DND-41 (cell line): ENCODE measurements at regions not wholly inside any gene's neighbourhood (a gene's known extent, or its start where the extent isn't known, plus 50 kb on each side); places are given as distances from the start of the nearest gene placed in this dataset.

ENCODE experiments used
- ATAC-seq: fragments of 200-7000 bp; cut with Tn5 transposase; 3 replicates; pipeline ENCODE4 v1.9.1; 2021; ENCODE audit warnings: low read depth; ENCODE audit not compliant: insufficient read depth
- DNase-seq: peaks from one replicate; pipeline ENCODE4 v3.0.0-alpha.2; 2020
- H2AFZ ChIP-seq: 2 replicates; pipeline ENCODE4 v1.6.0; 2012; ENCODE audit warnings: low read depth, low read length
- H3K27ac ChIP-seq: 2 replicates; pipeline ENCODE4 v1.5.1; 2012; ENCODE audit warnings: low read length, inconsistent platforms
- H3K27me3 ChIP-seq: fragments of 200-600 bp; sonication (generic); 2 replicates; pipeline ENCODE4 v1.6.0; 2012; ENCODE audit warnings: low read length, mild to moderate bottlenecking, inconsistent platforms; ENCODE audit not compliant: insufficient read depth, poor library complexity
- H3K36me3 ChIP-seq: 2 replicates; pipeline ENCODE4 v1.5.1; 2012; ENCODE audit warnings: low read length, inconsistent platforms; ENCODE audit not compliant: insufficient read depth
- H3K4me1 ChIP-seq: 2 replicates; pipeline ENCODE4 v1.5.1; 2012; ENCODE audit warnings: mild to moderate bottlenecking, low read length; ENCODE audit not compliant: insufficient read depth
- H3K4me2 ChIP-seq: 2 replicates; pipeline ENCODE4 v1.6.0; 2012; ENCODE audit warnings: mild to moderate bottlenecking, moderate library complexity, low read length, inconsistent platforms; ENCODE audit not compliant: insufficient read depth
- H3K4me3 ChIP-seq, 2 experiments: fragments of 200-600 bp in 1 of 2; shearing (Covaris generic) in 1 of 2; 2 replicates each; pipeline ENCODE4 v1.5.1; 2012 to 2016; ENCODE audit warnings: inconsistent platforms in 2 of 2, low read length in 2 of 2, mild to moderate bottlenecking in 2 of 2, low read depth in 1 of 2, moderate library complexity in 1 of 2
- H3K79me2 ChIP-seq: 2 replicates; pipeline ENCODE4 v1.6.0; 2012; ENCODE audit warnings: low read length, inconsistent platforms; ENCODE audit not compliant: insufficient read depth
- H3K9ac ChIP-seq: 2 replicates; pipeline ENCODE4 v1.6.0; 2012; ENCODE audit warnings: low read depth, mild to moderate bottlenecking, inconsistent platforms, low read length, moderate library complexity
- H3K9me3 ChIP-seq: 2 replicates; pipeline ENCODE4 v1.5.1; 2012; ENCODE audit warnings: low read length, moderate library complexity, mild to moderate bottlenecking, inconsistent platforms; ENCODE audit not compliant: insufficient read depth, severe bottlenecking
- H4K20me1 ChIP-seq: 2 replicates; pipeline ENCODE4 v1.6.0; 2012; ENCODE audit warnings: low read length; ENCODE audit not compliant: insufficient read depth
- EZH2 ChIP-seq: IDR thresholded peaks from 3 replicates; pipeline ENCODE4 v1.6.1; 2012; ENCODE audit warnings: borderline replicate concordance, low read depth, mild to moderate bottlenecking, moderate library complexity, low read length, inconsistent platforms; ENCODE audit not compliant: severe bottlenecking
- TF ChIP-seq, protein P1 (sequence below): IDR thresholded peaks from 2 replicates; pipeline ENCODE4 v1.5.1; 2012; ENCODE audit warnings: borderline replicate concordance, low read length, moderate library complexity, mild to moderate bottlenecking; ENCODE audit not compliant: poor library complexity, severe bottlenecking; ENCODE audit errors: extremely low read depth

DNA sequence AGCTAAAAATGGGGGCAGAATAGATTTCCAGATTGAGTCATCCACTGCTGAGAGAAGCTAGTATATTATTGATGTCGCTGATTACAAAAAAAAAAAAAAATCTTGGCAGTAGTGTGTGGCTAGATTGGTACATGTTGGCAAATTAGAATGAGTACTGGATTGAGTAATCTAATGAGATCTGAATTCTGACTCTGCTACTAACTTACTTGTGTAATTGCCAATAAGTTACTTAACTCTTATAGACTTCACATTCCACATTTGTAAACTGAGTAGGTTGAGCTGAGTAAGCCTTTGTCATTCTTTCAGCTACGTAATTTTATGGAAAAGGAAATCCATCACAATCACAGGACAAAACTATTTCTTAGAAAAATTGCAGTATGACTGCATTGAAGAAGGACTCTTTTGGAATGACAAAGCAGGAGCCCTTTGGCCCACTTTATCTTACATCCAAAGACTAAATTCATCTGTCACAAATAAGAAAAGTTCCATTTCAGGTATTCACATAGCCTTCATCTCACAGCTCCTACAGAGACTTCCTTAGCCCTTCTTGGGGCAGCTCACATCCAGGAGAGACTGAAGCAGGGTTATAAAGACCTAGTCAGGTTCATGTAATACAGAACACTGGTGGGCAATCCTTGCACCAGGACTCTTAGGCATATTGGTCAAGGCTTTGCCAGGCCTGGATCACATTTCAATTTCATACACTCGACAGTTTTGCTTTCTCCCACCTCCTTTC lies 197.3 kb upstream of the CPNE8 start:
- Histone ChIP-seq H3K36me3 (no peaks in the 10 kb centered on the region), H2AFZ (no peak overlapping the region), H4K20me1 (no peaks in the 10 kb centered on the region), H3K9me3 (no peaks in the 10 kb centered on the region), H3K79me2 (no peaks in the 10 kb centered on the region), H3K27me3 (no peaks in the 10 kb centered on the region), H3K9ac (no peak overlapping the region), H3K4me1 (no peaks in the 10 kb centered on the region), H3K27ac (no peak overlapping the region), H3K4me2 (no peak overlapping the region), H3K4me3 (no peak overlapping the region)
- TF ChIP-seq, protein P1, sequence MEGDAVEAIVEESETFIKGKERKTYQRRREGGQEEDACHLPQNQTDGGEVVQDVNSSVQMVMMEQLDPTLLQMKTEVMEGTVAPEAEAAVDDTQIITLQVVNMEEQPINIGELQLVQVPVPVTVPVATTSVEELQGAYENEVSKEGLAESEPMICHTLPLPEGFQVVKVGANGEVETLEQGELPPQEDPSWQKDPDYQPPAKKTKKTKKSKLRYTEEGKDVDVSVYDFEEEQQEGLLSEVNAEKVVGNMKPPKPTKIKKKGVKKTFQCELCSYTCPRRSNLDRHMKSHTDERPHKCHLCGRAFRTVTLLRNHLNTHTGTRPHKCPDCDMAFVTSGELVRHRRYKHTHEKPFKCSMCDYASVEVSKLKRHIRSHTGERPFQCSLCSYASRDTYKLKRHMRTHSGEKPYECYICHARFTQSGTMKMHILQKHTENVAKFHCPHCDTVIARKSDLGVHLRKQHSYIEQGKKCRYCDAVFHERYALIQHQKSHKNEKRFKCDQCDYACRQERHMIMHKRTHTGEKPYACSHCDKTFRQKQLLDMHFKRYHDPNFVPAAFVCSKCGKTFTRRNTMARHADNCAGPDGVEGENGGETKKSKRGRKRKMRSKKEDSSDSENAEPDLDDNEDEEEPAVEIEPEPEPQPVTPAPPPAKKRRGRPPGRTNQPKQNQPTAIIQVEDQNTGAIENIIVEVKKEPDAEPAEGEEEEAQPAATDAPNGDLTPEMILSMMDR: no peak
- no peak for TF ChIP-seq EZH2
- DNase-seq (no peak), ATAC-seq (no peak)

DNA sequence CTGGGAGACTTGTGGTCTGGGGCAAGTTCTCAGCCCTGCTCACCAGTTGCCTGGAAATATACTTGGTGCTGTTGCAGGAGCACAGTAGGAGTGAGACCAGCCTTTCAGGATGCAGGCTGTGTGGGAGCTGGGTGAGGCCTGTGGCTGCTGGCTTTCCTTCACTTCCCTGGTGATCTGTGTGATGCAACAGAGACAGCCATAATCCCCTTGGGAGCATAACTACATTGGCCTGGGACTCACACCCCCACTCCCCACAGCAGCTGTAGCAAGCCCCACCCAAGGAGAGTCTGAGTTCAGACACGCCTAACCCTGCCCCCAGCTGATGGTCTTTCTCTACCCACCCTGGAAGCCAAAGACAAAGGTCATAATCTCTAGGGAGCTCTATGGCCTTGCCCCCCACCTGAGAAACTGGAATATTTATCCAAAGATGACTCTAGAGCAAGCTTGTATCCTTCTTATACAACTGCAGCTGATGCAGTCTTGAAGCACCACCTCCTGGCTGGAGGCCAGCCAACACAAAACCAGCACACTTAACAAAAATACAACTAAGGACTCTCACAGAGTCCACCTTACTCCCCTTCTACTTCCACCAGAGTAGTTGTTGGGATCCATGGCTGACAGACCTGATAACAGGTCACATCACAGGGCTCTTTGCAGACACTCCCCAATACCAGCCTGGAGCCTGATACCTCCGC lies 190.4 kb upstream of the CPNE8 start:
- Histone ChIP-seq H3K79me2 (no peaks in the 10 kb centered on the region), H3K9me3 (no peaks in the 10 kb centered on the region), H3K4me1 (no peaks in the 10 kb centered on the region), H3K9ac (no peak overlapping the region), H3K4me3 (no peak overlapping the region), H3K27me3 (no peaks in the 10 kb centered on the region), H3K4me2 (no peak overlapping the region), H2AFZ (no peak overlapping the region), H3K36me3 (no peaks in the 10 kb centered on the region), H4K20me1 (no peaks in the 10 kb centered on the region), H3K27ac (no peak overlapping the region)
- ATAC-seq (no peak), DNase-seq (no peak)
- TF ChIP-seq EZH2: no peak
- TF ChIP-seq, protein P1: no peak

DNA sequence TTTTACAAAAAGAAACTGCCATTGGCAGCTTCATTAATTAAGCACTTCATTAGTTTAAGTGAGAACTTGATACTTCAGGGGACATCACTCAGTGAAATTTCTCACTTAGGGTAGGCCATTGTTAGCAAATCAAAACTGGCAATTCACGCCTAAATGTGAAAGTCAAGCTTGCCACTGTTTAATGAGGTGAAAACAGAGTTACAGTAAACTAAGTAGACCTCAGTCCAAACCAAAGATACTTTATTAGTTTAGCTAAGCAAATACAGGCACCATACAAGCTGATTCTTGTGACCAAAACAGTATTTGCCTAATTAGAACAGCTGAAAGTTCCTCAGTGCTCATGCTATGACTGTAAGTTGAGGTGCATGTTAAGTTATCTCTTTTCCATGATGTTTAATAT lies 176.5 kb upstream of the CPNE8 start:
- Histone ChIP-seq H3K79me2 (no peaks in the 10 kb centered on the region), H3K9ac (no peak overlapping the region), H3K9me3 (no peaks in the 10 kb centered on the region), H4K20me1 (no peaks in the 10 kb centered on the region), H3K36me3 (no peaks in the 10 kb centered on the region), H3K4me1 (no peaks in the 10 kb centered on the region), H2AFZ (no peak overlapping the region), H3K27ac (no peak overlapping the region), H3K4me2 (no peak overlapping the region), H3K4me3 (no peak overlapping the region), H3K27me3 (no peaks in the 10 kb centered on the region)
- TF ChIP-seq, protein P1: no peak
- no peak for TF ChIP-seq EZH2
- ATAC-seq (no peak), DNase-seq (no peak)
